GM21717 (cell line): ENCODE measurements at regions not wholly inside any gene's neighbourhood (a gene's known extent, or its start where the extent isn't known, plus 50 kb on each side); places are given as distances from the start of the nearest gene placed in this dataset.
"Not testable (repeated sequence)": the region's sequence is repeated elsewhere in the genome, so short reads cannot be mapped to it uniquely, and the experiment has no call there.

Experiments
- ATAC-seq: cut with Tn5 transposase; IDR thresholded peaks from one replicate; pipeline ENCODE4 v1.9.1; 2021; ENCODE audit warnings: mild to moderate bottlenecking, moderate library complexity; ENCODE audit not compliant: unreplicated experiment

DNA sequence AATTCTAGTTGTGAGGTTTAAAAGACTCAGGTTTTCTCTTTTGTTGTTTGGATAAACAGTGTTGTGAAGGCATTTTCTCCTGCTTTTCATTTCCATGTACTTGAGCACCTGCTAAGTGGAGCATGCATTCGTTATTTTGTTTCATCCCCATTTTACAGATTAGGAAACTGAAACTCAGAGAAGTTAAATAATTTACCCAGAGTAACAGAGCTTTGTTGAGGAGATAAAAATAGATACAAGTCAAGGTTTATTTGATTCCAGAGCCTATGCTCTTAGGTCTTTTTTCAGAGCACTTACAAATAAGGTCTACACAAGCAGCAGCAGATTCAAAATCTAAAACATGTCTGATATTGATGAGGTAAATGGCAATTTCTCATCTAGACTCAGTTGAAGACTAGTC lies 254.7 kb upstream of the PTBP2 start:
- ATAC-seq: no peak

DNA sequence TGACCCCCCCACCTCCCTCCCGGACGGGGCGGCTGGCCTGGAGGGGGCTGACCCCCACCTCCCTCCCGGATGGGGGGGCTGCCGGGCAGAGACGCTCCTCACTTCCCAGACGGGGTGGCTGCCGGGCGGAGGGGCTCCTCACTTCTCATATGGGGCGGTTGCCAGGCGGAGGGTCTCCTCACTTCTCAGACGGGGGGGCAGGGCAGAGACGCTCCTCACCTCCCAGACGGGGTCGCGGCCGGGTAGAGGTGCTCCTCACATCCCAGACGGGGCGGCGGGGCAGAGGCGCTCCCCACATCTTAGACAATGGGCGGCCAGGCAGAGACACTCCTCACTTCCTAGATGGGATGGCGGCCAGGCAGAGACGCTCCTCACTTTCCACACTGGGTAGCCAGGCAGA lies 251.9 kb upstream of the PTBP2 start:
- ATAC-seq: not testable (repeated sequence)

DNA sequence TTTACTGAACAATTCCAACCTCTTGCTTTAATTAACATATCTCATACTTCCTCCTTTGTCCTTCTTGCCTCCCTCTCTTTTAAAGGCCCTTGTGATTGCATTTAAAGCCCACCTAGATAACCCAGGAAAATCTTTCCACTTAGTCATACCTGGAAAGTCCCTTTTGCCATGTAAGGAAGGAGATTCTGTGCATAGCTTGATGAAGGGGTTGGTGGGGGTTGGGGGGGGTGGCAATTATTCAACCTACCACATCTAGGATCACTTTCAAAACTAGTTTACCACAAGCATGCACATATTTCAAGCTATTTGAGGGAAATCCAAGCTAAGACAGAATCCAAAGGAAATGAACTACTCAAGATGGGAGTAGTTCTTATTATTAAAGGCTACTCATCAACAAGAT lies 249.1 kb upstream of the PTBP2 start:
- no peak for ATAC-seq

DNA sequence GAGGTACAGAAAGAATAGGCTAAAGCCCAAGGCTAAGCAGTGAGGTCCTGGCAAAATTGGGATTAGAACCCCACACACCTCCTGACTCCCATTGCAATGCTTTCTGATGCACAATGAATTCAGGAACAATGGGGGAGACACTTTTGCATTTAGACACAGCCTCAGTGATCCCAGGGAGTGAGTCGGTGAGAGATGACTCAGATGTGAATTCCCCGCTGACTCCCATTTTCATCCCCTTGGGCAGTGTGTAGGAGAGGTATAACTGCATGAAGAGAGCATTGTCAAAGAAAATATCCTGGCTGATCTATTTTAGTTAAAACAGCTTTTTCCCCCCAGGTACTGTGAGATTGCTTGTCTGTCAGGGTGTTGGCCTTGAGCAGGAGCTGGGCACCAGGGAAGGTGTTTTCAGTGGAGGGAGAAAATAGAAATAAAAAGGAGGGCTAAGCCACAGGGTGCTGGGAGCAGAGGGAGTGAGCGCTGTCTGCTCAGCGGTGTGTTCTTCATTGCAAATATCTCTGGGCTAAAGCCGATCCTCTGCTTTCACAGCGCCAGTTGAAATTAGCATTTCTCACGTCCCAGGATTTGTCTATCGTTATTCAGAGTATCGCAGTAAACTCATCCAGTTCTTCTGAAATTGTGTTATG lies 247.7 kb upstream of the PTBP2 start:
- no peak for ATAC-seq

DNA sequence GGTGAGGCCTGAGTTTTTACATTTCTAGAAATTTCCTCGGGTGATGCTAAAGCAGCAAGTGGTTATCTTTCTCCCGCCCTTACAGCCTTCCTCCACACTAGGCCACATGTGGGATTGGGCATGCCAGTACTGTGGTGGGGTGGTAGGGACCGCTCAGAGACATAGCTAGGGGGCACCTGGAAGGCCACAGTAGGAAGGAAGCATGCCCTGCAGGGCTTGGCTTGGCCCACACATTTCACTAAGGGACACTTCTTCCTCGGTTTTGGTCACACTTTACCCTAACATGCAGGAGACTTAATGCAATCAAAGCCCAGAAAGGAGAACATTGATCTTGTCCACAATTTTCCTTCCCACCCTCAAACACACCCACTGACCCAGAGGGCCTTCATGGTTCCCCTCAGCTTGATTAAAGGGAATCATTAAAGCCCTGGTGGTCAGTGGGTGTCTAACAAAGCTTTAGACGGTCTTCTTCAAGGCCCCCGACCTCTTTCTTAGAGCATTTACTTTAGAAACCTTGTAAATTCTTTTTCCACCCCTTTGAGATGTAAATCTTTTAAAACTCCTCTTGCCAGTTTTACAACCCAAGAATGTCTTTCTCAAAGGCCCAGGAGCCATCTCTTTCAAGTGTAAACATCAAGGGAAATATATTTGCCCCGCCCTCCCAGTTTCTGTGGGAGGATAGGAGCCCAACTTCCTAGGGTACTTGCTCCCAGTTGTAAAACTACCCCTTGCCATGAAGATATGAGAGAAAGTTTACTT lies 246.4 kb upstream of the PTBP2 start:
- no peak for ATAC-seq

DNA sequence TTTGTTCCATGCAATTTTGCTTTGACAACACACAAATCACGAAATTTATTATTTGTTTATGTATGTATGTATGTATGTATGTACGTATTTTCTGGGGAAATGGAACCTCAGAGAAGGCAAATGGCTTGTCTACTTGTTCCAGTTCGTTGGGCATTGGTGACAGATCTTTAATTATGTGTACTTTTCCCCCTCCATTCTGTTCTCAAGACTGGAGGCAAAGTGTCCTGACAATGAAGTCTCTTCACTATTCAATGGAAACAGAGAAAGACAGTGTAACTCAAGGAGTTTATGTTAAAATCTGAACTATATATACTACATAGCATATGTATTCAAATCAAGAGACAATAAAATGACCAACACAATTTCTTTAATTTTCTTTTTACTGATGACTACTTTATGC lies 245.7 kb upstream of the PTBP2 start:
- no peak for ATAC-seq

DNA sequence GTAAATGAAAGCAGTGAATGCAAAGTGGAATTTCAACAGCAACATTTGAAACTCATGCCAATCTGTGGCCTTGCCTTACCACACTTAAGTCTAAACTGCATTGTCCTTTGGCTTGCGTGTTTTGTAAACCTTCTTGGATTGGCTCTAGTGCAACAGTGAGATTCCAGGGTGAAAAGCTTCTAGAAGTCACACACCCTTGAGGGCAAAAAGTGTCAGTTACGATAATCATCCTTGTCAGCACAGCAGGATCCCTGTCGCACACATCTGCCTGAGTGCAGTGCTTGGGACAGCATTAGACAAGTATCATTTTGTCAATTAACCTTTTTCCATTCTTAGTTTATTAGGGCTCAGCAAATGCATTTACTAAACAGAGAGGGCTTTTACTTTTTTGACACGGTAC lies 243.4 kb upstream of the PTBP2 start:
- ATAC-seq: no peak

DNA sequence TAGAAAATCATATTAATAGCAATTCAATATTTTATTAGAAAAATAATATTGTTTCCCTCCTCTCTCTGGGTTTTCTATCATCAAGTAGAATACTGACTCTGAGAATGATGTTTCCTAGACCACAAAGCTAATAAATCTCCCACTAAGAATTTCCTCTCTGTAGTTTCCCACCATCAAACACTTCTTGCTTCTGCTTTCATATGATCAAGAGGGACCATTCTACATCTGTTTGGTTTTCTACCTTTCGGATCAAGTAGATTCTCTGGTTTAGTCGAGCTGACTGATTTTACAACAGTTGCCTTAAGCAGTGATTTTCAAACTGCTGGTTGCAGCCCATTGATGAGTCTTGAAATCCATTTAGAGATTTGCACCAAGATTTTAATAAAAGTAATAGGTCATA lies 240.2 kb upstream of the PTBP2 start:
- no peak for ATAC-seq

DNA sequence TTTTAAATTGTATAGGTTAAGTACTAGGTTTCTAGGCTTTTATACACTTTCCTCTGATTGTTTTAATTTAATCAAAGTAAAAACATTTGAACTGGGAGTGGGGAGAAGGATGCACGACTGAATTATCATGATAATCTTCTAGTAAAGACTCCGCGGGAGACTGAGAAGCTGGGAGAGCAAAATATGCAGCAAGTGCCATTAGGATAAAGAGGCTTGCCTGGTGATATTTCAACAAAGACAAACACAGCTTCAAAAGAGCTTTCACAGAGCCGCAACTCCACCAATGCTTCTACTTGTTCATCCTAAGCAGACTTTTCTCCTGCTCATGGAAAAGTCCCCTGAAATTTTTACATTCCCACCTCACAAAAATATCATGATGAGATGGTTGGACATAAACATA lies 239.0 kb upstream of the PTBP2 start:
- no peak for ATAC-seq

DNA sequence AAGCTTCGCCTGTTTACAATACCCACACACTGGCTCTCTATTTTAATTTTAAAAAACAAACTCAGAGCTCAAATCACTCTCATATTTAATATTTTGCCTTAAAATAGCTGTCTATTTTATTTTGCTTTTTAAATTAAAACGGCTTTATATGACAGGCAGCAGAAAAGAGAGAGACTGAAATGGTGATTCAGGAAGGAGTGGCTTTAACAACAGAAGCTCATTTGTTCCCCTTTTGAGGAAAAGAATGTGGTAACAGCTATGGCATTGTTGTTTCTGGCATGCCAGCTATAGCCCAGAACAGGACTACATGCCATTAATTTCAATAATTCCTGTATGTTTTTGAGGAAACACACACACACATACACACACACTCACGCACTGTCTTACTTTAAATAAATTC lies 234.2 kb upstream of the PTBP2 start:
- no peak for ATAC-seq

DNA sequence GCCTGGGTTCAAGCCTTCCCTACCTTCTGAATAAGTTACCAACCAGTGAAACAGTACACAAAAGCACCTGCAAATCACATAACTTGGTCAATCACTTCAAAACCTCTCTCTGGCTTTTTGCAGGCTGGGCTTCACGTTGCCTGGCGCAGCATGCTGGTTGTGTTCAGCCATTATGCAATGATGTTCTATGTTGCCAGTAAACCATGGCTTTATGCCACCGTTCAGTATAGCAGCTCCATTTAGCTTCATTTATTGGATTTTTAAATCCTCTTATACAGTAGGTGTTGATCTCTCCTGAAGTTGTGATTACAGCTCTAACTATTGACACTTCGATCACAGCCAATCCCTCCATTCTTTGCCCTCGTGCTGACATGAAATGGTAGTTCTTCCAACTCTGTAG lies 233.6 kb upstream of the PTBP2 start:
- ATAC-seq: no peak

DNA sequence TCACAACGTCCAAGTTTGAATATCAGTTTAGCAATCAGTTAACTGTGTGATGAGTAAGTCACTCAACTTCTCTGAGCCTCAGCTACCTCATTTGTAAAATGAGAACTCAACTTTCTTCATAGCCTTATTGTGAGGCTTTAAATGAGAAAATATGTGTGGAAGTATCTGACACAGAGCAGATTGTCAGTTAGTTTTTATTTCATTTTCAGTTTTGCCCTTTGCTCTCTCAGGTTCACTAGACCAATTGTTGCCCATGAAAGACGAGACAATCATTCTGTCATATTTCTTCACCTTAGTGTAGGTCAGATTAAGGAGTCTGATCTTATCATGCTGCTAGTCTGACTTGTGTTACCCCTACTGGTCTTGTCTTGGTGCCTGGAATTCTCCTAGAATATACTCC lies 232.8 kb upstream of the PTBP2 start:
- ATAC-seq: peak; percentile 83

DNA sequence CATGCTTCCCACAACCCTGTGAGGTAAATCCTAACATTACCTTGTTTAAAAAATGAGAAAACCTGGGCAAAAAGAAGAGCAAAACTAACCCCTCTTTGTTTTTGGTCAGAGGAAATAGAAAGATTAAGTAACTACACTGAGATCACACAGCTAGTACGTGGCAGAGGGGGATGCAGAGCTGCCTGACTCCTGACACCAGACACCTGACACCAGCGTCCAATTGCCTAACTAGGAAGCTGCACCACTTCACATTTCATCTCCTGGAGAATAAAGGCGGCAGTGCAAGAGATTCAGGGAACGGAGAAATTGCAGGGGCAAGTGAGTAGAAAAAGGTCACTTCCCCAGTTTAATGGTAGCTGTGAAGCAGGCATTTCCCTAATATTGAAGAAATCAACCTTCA lies 229.3 kb upstream of the PTBP2 start:
- no peak for ATAC-seq

DNA sequence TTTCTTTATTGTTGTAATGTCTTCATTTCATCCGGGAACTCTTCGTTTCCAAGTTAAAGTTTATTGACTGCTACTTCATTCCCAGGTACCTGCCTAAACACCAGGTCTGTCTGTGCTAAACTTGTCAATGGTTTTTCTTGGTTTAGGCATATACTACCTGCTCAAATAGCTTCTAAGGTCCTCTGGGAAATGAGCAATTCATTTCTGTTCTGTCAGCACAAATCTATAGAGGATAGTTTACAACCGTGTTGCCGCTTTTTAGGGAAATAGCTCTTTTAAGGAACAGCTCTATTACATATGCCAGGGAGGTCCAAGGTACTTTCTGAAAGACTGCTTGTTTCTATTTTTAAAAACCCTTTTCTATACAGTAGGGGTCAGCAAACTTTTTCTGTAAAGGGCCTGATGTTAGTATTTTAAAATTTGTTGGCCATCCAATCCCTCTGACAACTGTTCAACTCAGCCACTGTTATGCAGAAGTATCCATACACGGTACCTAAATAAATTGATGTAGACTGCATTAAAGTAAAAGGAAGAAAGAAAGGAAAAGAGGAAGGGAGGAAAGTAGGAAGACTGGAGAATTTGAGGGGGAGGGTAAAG lies 222.7 kb upstream of the PTBP2 start:
- no peak for ATAC-seq

DNA sequence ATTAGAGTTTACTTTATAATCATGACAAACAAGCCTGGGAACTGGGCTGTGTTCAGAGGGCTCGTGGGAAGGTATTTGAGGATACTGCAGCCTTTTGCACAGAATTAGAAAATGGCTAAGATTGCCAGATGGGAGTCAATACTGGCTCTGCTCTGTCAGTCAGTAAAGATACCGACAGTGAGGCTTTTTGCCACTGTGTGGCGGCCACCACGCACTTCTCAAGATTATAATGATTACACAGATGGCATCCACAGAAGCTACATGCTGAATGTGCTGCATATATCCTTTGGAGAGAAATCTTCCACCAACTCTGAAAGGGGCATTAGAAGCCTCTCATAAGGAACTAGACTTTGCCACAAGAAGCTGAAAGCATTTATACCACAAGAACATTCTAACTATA lies 213.4 kb upstream of the PTBP2 start:
- no peak for ATAC-seq

DNA sequence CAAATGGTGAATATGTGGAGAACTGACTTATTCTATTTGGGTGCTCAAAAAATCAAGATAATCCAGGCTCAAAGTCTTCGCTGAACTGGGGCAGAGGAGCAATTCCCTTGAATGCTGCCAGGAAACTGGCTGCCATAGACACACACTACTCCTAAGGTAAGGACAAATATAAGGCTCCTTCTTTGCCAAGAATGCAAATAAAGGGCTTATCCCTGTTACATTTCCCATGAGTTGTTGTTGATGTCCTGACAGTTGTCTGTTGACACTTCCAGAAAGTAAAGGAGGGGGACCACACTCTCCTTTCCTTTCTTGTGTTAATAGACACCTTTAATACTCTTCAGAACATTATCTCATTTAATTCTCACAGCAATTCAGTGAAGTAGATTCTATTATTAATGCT lies 212.2 kb upstream of the PTBP2 start:
- ATAC-seq: no peak

DNA sequence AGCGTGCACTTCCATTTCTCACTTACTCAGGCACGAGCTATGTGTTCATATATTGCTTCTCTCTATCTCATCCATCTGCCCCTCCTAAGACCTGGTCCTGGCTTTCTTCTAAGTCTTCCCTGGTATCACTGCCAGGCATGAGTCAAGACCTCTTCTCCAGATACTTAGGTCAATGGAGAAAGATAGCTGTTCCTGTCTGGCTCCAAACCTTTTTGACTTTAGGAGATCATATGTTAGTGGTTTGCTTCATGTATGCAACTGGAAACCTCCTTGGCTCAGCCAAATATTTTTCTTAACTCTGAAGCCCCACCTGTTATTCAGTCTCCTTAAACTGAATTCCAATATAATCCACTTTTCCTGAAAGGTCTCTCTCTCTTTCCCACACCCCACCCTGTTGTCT lies 211.6 kb upstream of the PTBP2 start:
- ATAC-seq: no peak

DNA sequence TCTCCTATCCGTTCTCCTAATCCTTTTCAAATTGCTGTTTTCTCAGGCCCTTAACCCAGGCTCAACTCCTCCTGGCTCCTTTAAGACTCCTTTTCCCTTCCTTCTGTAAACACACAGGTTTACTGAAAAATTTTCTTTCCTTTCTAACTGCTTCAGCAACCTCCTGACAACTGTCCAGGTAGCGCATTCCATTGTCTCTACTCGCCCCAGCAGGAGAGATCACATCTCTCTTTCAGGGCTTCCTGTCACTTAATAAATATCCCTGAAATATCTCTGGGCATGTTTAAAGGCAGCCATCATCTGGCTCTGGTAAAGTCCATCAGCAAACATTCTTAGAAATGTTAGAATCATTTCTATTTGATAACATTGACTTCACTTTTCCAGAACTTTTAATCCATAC lies 211.2 kb upstream of the PTBP2 start:
- ATAC-seq: no peak

DNA sequence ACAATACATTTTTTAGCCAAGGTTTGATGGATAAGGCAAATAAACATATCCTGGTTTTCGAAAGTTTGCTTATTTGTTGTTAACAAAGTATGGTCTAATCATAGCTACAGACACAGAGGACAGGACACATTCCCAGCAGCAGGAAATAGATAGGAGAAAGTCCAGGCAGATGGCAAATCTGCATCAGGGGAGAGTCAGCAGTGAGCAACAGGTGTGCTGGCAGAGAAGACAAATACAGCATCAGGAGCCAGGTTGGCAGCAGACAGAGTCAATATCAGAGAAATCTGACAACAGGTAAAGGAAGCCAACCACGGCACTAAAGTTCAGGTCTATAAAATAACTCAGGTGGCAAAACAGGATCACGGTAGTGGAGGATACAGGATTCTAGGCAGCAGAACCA lies 210.7 kb upstream of the PTBP2 start:
- no peak for ATAC-seq

DNA sequence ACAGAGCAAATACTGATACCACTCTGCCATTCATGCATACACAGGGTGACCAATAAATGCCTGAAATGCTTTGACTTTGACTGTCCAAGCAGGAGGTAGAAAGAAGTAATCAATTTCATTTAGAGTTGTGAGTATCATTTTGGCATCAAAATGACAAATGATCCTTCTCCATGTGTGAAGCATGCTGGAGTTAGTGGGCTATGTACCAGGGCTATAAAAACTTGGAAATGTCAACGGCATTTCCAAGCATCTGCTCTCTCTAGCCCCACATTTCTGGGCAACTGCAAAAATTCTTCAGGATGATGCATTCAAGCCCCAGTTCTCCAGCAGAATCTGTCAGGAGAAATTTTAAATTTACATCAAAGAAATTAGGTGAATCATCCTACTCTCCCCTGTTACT lies 208.4 kb upstream of the PTBP2 start:
- ATAC-seq: no peak

DNA sequence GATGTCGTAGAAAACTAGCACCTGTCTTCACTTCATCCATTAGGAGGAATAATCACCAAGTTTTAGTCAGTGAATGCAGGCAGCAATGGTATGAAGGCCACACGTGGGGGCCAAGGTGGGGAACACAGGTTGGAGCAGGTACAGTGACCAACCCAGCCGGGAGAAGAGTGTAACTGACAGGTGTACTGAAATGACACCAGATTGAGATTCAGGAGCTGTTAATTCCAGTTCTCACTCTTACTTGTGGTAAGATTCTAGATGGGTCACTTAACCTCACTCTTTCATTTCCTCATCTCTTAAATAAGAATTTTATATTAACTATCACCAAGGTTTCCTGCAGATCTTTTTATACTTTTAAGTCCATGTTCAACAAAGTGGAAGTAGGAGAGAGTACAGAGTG lies 206.2 kb upstream of the PTBP2 start:
- ATAC-seq: peak; percentile 97

DNA sequence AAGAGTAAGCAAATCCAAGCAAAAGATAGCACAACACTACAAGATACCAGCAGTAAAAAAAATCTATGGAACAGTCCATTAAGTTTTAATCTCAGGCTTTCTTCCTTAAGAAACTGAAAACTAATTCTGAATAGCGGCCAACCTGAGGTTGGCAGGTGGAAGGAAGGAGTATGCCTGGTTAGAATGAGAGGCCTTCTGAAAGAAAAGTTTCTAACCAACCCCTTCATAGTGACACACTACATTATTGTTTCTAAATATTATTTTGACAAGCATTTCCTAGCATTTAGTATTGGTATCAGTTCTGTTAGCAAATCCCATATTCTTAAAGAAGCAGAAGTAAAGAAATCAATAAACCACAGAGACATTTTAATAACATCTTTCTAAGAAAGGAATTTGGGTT lies 205.7 kb upstream of the PTBP2 start:
- peak; percentile 73 for ATAC-seq
